ENCODE measurements at regions not wholly inside any gene's neighbourhood (a gene's known extent, or its start where the extent isn't known, plus 50 kb on each side); places are given as distances from the start of the nearest gene placed in this dataset.

DNA sequence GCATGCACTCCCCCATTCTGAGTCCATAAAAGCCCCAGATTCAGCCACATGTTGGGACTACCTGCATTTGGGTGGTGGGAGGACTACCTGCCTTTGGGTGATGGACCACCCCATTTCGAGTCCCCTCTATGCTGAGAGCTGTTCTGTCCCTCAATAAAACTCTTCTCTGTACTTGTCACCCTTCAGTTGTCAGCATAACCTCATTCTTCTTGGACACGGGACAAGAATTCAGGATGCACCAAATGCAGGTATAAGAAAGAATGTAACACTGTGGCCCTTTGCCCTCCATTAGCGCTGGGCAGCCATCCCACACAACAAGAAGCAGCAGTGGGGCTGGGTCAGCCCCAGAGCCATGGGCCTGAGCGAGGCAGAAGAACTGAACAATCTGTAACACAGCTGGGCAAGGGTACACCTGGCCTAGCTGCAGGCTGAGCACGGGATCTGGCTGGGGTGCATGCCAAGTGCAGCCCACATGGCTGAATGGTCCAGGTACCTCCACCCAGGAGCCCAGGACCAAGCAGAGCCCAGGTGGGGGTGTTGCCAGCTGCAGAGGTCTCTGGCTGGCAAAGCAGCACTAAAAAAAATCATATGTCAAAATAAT, 1344.3 kb upstream of the LRRTM3 start:
- TF ChIP-seq POLR2AphosphoS5 (IDR thresholded peaks at IDR 0.05) (no peak), EP300 (IDR thresholded peaks at IDR 0.05) (no peak), CTCF (IDR thresholded peaks at IDR 0.05) (no peak), POLR2A (IDR thresholded peaks at IDR 0.05) (no peak)
